HTR-8/SVneo (cell line): ENCODE measurements at regions not wholly inside any gene's neighbourhood (a gene's known extent, or its start where the extent isn't known, plus 50 kb on each side); places are given as distances from the start of the nearest gene placed in this dataset.

Experiments used
- DNase-seq: peaks from one replicate; pipeline ENCODE4 v3.0.0; 2011; ENCODE audit warnings: low spot score, mixed read lengths; ENCODE audit not compliant: insufficient read length
- FAIRE-seq: peaks from 2 replicates; lab custom pipeline; 2011; peaks lifted over from hg19 to GRCh38; lab: Jason Lieb, UNC

DNA sequence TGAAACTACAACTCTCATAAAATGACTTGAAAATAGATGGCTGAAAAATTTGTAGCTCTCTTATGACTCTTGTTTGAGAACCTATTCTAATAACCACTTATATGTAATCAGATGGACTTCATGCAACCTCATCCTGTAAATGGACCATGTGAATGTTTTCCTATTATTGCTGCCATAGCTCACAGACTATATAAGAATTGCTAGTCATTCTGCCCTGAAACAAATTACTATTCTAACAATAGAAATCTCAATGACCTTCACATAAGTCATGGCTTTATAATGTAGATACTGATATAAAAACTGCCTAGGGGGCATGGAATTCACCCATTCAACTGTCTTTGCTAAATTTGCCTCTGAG, 1111.0 kb upstream of the ATXN8OS start:
- DNase-seq = no peak
- no peak for FAIRE-seq

DNA sequence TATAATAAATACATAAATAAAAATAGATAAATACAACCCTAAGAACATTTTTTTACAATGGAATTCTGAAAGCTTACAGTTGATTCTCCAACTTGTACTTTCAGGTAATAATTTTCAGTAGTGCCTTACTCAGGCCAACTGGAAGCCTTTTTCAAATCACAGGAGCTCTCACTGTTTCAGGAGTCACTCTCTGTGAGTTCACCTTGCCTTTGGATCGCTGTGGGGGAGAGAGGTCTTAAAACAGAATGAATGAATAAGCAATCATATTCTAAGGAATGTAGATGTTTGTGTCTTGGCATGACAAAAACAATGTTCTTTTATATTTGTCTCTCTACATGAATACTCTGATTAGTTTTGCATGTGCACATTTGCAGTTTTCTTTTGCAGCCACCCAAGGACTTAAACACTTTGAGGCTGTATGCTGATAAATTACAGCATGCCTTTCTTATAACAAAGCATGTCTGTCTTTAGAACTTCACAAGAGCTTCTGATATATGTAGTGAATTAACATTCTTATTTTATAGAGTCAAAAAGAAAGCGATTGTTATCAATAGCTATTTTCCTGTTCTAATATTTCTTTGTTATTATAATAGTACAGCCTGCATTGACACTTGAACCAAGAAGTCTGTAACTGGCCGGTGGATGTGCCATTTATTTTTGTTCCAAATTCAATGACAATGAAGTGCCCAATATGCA, 1111.5 kb upstream of the ATXN8OS start:
- DNase-seq = no peak
- FAIRE-seq = no peak

DNA sequence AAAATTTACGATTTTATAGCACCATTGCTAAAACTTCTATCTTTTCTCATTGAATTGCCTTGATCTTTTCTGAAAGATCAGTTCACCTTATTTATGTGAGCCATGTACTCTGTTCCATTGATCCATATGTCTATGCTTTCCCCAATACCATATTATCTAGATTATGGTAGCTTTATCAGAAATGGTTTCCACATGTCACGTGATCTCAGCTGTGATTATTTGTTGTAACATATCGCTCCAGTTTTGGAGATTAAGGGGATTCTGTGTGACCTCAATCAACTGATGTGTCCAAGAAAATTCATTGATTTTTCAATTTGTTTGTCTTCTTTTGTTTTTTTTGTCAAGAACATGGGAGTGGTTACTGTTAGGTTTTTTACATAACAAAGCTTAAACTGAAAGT, 1114.5 kb upstream of the ATXN8OS start:
- FAIRE-seq = no peak

DNA sequence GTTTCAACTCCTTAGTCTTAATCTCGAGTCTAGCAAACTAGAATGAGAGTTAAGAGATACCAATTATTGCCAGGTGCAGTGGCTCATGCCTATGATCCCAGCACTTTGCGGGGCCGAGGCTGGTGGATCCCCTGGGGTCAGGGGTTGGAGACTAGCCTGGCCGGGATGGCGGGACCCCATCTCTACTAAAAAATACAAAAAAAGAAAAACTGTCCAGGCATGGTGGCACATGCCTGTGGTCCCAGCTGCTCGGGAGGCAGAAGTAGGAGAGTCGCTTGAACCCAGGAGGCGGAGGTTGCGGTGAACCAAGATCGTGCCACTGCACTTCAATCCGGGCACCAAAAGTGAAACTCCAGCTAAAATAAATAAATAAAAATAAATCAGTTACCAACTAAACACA, 1119.5 kb upstream of the ATXN8OS start:
- DNase-seq (no peak), FAIRE-seq (no peak)

More for the DNA sequence above, 1114.5 kb upstream of the ATXN8OS start:
- DNase-seq = no peak

DNA sequence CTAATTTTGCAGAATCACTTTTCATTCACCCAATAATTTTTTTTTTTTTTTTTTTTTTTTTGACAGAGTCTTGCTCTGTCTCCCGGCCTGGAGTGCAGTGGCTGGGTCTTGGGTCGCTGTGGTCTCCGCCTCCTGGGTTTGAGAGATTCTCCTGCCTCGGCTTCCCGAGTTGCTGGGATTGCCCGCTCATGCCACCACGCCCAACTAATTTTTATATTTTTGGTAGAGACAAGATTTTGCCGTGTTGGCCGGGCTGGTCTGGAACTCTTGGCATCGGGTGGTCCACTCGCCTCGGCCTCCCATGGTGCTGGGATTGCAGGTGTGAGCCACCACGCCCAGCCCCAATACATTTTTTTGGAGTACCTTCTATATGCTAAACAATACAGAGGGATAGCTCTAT, 1120.0 kb upstream of the ATXN8OS start:
- no peak for FAIRE-seq
- DNase-seq = no peak

DNA sequence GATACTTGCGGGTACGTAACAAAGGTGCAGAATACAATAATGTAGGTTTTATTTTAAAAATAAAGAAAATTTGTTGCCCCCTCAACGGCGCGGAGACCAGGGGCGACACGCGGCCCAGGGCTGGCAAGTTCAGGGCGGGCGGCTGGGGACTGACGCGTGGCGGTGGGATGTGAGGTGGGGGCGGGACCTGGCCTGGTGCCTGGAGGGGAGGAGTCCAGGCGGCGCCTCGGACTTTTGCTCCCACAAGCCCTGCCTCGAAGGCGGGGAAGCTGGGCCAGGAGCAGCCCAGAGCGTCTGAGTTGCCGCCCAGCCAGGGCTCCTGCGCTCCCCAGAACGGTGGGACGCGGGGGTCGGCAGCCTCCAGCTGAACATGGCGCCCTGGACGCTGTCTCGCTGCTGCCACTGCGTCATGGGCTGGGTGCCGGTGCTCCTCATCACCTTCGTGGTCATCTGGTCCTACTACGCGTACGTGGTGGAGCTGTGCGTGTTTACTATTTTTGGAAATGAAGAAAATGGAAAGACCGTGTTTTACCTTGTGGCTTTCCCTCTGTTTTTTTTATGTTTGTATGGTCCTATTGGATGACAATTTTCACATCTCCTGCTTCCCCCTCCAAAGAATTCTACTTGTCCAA, 1122.8 kb upstream of the ATXN8OS start:
- no peak for DNase-seq
- FAIRE-seq = no peak

DNA sequence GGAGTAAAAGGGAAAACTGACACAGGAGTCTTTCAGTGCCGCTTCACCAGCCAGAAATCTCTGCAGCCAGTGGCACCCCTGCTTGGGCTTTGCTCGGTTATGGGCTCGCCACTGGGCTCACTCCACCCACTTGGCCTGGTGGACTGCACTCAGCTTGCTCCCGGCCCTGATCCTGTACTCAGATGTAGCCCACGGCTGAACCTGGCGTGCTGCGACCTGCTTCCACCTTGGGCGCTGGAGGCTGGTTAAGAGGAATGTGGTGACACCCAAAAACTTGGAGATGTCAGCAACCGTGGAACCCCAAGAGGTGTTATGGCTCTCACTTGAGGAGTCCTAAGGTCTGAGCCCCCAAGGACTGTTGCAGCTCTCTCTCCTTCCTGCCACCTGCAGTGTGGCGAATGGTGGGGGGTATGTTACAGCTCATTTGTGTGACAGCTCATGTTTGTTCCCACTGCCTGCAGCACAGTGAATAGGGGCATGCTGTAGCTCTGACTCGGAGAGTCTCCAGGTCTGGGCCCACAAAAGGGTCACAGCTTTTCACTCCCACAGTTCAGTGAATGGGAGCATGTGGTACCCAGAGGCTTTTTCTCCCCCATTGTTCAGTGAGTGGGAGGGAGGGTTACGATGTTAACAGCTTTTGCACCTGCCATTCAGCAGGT, 1124.5 kb upstream of the ATXN8OS start:
- DNase-seq = no peak
- FAIRE-seq = no peak

DNA sequence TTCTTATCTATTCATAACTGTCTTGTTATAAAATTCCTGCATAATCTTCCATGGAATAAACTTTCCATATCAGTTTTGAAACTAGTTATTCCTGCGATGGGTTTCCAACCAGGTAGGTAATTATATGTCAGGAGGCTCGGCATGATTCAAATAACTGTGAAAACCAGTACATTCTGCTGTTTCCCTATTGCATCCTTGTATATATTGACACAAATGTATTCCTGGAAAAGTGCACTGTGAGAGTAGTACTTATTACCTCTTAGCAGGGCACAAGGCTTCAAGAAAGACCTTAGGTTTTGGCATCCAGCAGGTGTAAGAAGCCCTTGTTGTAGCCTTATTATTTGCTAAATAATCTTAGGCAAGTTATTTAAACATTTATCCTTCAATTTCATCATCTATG, 1131.3 kb upstream of the ATXN8OS start:
- DNase-seq = no peak
- no peak for FAIRE-seq

DNA sequence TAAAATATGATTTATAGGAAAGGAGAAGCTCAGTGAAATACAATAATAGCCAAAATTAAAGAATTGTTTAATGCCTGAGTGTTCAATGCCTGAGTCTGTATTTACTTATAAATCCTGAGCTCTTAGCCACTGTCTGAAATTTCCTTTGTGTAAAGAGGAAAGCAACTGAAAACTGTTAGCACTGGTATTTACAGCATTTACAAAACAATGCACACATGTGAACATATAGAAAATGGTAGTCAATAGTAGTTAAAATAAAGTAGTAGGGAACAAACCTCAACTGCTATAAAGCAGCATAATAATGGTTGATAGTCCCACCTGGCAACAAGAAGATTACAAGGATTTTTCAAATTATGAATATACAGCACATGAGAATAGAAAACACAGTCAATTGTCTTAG, 1137.1 kb upstream of the ATXN8OS start:
- DNase-seq (no peak), FAIRE-seq (no peak)

DNA sequence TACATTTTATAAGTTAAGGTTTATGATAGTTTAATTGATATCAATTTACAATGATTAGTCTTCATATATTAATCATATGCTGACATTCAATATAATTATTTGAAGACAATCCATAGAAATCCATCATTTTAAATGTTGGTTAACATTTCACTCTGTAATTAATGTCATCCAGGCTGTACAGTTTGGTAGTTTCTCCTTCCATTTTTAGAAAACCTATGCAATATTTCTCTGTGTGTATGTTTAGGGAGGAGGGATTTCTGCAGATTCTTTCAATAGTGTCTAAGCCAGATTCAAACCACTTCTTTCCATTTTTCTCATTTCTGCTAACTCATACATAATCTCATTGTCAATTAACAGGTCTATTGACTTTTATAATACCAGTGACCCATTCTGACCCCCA, 1159.0 kb upstream of the ATXN8OS start:
- no peak for DNase-seq
- FAIRE-seq = no peak

DNA sequence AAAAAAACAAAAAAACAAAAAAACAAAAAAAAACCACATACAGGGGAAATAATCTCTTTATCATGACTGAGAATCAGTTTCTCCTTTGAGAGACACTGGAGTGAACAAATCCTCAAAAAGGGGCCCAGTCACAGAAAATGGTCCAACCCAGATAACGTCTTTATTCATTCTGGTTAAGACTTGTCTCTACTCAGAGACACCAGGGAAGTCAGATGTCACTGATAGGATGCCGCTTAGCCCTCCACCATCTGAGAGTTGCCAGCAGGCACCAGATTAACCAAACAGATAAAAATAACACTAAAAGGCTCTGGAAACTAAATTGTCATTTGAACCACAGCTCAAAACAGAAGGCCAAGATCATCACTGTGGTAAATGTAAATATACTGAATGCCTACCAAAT, 1163.4 kb upstream of the ATXN8OS start:
- DNase-seq (no peak), FAIRE-seq (no peak)

DNA sequence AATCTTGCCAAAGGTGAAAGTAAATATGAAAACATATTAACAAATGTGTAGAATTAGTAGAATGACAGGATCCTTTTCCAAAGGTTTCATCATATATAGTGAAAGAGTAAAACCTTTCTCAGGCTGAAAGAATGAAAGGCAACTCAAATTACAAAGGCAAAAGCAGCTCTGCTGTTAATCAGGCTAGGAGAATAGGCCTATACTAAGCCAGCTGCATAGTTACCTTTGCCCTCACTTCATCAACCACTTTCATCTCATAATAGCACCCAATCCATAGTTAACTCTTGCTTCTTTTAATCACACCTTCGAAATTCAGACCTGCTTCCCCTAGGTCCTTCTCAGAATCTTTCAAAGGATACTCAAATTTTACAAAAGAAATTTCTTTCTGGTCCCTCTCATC, 1167.6 kb upstream of the ATXN8OS start:
- DNase-seq (no peak), FAIRE-seq (no peak)

DNA sequence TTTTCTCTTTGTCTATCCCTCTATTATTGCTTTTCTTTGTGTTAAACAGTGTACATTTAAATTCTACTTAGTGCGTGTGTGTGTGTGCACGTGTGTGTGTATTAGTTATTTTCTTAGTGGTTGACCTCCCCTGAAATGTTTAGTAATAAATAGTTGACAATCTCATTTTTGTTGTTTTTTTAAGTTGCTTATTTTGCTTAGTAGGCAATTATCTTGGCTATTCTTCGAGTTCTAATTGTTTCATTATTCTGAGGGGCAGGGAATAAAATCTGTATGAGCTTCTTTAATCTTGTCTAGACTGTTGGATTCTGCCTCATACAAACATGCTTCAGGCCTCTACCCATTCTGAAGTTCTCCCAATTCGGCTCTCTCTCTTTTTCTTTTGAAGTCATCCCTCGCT, 1169.0 kb upstream of the ATXN8OS start:
- no peak for DNase-seq
- FAIRE-seq = no peak

DNA sequence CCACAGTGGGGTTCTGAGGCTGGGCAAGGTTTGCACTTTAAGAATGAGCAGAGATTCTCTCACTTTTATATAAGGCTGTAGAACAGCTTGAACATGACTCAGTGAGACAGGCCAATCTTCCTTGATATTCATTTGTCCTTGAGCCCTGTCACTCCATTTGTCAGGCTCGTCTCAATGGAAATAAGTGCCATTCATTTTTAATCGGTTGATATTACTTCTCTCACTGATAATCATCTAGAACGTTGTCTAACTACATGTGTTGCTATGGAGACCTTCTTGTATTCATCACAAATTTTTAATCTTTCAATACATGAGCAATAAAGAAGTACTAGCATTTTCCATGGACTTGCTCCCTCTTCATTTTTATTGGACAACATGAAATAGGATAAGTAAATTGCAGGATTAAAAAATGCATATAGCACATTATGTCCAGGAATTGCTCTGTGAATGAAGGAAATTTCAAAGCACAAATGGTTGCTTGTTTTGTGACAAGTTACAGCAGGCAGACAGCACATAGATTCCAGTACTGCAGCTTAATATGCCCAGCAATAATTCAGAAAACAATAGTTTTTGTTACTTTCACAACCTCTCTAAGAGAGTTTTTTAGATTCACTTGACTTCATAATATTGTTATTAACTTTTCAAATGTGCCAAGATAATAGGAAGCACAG, 1178.4 kb upstream of the ATXN8OS start:
- DNase-seq (no peak), FAIRE-seq (no peak)

DNA sequence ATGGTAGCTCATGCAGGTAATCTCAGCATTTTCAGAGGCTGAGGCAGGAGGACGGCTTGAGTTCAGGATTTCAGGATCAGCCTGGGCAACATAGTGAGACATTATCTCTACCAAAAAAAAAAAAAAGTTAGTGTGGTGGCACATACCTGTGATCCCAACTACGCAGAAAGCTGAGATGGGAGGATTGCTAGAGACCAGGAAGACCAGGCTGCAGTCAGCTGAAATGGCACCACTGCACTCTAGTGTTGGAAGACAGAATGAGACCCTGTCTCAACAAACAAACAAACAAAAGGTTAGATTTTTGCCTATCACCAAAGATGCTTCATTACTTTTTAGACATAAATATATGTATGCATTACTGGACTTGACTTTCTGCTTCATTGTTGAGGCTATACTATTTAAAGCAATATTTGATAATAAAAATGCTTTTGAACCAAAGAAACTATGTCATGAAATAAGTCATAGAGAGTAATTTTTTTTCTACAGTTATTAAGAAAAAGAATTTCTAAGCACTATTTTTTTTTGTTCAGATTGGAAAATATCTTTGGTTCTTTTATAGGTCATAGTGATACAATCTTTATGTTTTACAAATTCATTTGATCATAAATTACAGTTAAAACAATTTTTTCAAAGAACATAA, 1180.1 kb upstream of the ATXN8OS start:
- FAIRE-seq (no peak), DNase-seq (no peak)

DNA sequence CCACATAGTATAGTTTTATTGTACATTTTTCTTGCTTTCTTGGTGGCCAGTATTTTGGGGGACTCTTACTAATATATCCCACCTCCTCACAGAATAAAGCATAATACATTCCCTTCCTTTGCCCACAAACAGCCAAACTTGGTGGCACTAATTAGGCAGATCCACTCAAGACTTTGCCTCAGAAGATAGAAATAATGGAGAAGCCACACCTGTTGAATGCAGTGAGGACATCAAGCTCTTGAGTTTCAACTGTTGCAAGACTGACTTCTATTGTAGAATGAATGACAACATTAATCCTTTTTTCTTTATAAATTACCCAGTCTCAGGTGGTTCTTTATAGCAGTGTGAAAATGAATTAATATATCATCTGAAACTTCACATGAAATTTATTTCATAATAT, 1183.6 kb upstream of the ATXN8OS start:
- no peak for DNase-seq
- no peak for FAIRE-seq

DNA sequence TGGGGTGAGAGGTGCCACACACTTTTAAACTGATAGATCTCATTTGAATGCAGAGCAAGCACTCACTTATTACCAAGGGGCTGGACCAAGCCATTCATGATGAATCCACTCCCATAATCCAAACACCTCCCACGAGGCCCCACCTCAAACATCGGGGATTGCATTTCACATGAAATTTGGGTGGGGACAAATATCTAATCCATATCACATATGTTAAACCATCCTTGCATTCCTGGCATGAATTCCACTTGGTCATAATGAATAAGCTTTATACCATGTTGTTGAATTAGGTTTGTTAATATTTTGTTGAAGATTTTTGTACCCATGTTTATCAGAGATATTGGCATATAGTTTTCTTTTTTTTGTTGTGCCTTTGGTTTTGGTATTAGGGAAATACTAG, 1198.7 kb upstream of the ATXN8OS start:
- DNase-seq (no peak), FAIRE-seq (no peak)

DNA sequence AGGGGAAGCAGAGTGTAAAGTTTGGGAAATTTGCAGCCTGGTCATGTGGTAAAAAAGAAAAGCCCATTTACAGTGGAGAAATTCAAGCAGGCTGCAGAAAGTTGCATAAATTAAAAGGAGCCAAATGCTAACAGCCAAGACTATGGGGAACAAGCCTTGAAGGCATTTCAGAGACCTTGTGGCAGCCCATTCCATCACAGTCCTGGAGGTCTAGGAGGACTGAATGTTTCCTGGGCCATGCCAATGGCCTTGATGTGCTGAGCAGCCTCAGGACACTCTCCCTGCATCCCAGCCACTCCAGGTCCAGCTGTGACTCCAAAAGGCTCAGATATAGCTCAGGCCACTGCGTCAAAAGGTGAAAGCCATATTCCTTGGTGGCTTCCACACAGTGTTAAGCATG, 1202.4 kb upstream of the ATXN8OS start:
- no peak for FAIRE-seq
- no peak for DNase-seq

DNA sequence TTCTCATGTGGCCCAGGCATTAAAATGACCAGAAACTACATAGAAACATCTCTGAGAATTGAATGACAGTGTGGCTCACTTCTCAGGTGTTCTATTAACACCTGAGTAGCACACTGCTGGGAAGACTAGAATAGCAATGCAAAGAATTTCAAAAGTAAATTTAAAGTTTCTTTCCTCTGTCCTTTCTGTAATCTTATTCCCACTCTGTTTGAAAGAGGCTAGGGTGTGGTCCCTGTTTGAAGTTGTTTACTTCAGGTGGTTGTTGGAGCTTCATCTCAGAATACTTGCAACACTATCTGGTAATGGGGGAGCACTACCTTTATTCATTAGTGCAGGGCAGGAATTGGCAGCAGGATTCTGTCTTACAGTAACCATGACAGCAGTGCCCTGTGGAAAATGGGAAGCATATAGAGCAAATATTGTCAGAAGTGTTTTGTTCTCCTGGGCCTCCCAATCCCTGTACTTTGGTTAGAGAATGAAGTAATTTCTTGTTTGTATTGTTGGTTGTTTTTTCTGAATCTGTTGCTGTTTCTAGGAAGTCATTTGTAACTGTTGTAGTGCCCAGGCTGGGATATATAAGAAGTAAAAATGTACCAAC, 1210.2 kb upstream of the ATXN8OS start:
- no peak for FAIRE-seq
- no peak for DNase-seq

DNA sequence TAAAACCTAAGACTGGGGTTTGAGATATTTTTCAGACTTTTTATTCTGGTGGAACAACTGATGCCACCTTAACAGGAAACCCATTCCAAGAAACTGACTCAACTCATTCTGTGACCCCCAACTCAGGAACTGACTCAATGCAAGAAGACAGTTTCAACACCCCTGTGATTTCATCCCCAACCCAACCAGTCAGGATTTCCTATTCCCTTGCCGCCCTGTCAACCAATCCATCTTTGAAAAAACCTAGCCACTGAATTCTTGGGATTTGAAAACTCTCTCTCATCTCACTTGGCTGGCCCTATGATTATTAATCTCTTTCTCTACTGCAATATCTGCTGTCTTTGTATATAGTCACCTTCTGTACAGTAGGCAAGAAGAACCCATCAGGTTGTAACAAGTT, 1211.9 kb upstream of the ATXN8OS start:
- no peak for FAIRE-seq

More for the DNA sequence above, 1211.9 kb upstream of the ATXN8OS start:
- DNase-seq = no peak
